GM12878 (cell line): ENCODE measurements at regions not wholly inside any gene's neighbourhood (a gene's known extent, or its start where the extent isn't known, plus 50 kb on each side); places are given as distances from the start of the nearest gene placed in this dataset.

ENCODE experiments used
- GATAD2B ChIP-seq: fragments of 450-650 bp; conservative IDR thresholded peaks from 2 replicates; pipeline ENCODE4 v1.6.1; 2017; ENCODE audit warnings: low read depth, mild to moderate bottlenecking, moderate library complexity
- MXI1 ChIP-seq: fragments of 150-350 bp; IDR thresholded peaks from 2 replicates; pipeline ENCODE4 v1.6.1; 2011; ENCODE audit warnings: low read depth, mild to moderate bottlenecking, inconsistent platforms, low read length, improper control_type of control experiment
- POLR2AphosphoS5 ChIP-seq: IDR thresholded peaks from 2 replicates; pipeline ENCODE4 v1.6.1; 2011; ENCODE audit warnings: mild to moderate bottlenecking, low read length, inconsistent platforms
- SMC3 ChIP-seq: IDR thresholded peaks from 2 replicates; pipeline ENCODE4 v1.6.1; 2011; ENCODE audit warnings: low read length, improper control_type of control experiment, borderline replicate concordance
- USF2 ChIP-seq: IDR thresholded peaks from 2 replicates; pipeline ENCODE4 v1.6.1; 2011; ENCODE audit warnings: low read depth, low read length, improper control_type of control experiment, borderline replicate concordance
- ZNF24 ChIP-seq: fragments of 450-650 bp; IDR thresholded peaks from 2 replicates; pipeline ENCODE4 v1.6.1; 2017; ENCODE audit warnings: antibody characterized with exemption, mild to moderate bottlenecking
- TF ChIP-seq, protein P1 (sequence below), 3 experiments: IDR thresholded peaks in 2 of 3; conservative IDR thresholded peaks in 1 of 3; 2 replicates each; pipeline ENCODE4 v1.5.1; 2011; ENCODE audit warnings: low read depth in 3 of 3, low read length in 3 of 3, mild to moderate bottlenecking in 3 of 3, control low read depth in 2 of 3, moderate library complexity in 2 of 3, inconsistent platforms in 1 of 3, mixed read lengths in 1 of 3; ENCODE audit not compliant: control insufficient read depth in 2 of 3, insufficient read depth in 1 of 3; ENCODE audit errors: extremely low read depth in 1 of 3

GRCh38 chr7:137166363-137166762 lies 177.2 kb downstream of the PTN start:
- TF ChIP-seq, protein P1, sequence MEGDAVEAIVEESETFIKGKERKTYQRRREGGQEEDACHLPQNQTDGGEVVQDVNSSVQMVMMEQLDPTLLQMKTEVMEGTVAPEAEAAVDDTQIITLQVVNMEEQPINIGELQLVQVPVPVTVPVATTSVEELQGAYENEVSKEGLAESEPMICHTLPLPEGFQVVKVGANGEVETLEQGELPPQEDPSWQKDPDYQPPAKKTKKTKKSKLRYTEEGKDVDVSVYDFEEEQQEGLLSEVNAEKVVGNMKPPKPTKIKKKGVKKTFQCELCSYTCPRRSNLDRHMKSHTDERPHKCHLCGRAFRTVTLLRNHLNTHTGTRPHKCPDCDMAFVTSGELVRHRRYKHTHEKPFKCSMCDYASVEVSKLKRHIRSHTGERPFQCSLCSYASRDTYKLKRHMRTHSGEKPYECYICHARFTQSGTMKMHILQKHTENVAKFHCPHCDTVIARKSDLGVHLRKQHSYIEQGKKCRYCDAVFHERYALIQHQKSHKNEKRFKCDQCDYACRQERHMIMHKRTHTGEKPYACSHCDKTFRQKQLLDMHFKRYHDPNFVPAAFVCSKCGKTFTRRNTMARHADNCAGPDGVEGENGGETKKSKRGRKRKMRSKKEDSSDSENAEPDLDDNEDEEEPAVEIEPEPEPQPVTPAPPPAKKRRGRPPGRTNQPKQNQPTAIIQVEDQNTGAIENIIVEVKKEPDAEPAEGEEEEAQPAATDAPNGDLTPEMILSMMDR (IDR thresholded peaks at IDR 0.05 in 2 of 3, conservative IDR thresholded peaks at IDR 0.05 in 1 of 3; ENCODE audit: control insufficient read depth in 2 of 3, extremely low read depth in 1 of 3, insufficient read depth in 1 of 3, low read depth in 3 of 3, low read length in 3 of 3): no peak
- no peak for TF ChIP-seq GATAD2B
- no peak for TF ChIP-seq ZNF24
- TF ChIP-seq POLR2AphosphoS5: no peak
- no peak for TF ChIP-seq USF2
- no peak for TF ChIP-seq MXI1
- no peak for TF ChIP-seq SMC3
